ENCODE measurements at regions not wholly inside any gene's neighbourhood (a gene's known extent, or its start where the extent isn't known, plus 50 kb on each side); places are given as distances from the start of the nearest gene placed in this dataset.

DNA sequence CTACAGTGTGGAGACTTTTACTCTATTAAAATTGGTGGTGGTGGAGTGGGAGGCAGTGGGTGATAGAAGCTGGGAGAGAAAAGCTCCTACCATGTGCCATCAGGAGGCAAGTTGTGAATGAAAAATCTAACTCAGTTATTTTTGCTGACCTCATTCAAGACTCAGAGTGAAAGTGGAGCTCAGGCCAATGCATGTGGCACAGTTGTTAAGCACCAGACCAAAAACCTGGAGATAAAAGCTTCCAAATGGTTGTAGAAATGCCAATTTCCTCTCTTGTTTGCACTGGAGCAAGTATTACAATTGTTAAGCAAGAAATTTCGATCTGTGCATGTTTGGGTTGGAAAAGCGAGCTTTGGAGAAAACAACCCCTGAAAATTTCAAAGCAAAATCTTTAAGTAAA, 81.5 kb upstream of the PRICKLE2 start:
- no peak for DNase-seq

DNA sequence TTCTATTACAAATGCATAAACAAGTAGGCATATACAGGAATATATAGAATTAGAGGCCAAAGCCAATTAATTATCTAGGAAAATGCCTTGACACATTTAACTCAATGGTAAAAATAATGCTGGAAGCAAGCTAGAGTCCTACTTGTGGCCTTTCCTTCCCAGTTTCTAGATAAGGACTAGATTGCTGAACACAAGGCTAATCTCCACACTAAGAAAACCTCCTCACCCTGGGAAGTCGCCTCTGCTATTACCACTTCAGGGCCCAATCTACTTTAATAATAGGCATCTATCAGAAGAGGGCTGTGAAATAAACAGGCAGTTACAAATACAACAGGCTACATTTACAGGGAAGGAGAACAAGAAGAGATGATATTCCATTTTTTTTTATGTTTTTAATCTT, 80.5 kb upstream of the PRICKLE2 start:
- DNase-seq = no peak

DNA sequence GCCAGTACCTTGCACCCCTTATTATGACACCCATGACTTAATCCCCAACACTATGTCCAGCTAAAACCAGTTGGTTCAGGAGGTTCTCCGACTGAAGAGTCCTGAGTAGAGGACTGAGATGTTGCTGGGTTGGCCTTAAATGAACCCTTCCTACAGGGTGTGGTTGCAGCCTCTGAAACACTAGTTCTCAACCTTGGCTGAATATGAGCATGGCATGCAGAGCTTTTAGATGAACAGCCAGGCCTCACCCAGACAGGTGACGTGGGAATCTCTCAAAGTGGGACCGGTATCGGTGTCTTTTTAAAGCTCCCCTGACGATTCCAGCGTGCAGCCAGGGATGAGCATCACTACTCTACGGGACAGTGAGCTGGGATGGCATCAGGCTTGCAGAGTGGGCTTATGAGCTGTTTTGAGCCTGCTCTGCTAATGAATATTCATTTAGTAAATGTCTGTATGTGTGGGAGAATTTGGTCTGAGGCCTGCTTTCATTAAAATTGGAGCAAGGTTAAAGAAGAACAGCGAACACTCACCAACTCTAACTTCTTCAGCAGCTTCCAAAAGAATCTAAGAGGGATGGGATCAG, 79.7 kb upstream of the PRICKLE2 start:
- no peak for DNase-seq

DNA sequence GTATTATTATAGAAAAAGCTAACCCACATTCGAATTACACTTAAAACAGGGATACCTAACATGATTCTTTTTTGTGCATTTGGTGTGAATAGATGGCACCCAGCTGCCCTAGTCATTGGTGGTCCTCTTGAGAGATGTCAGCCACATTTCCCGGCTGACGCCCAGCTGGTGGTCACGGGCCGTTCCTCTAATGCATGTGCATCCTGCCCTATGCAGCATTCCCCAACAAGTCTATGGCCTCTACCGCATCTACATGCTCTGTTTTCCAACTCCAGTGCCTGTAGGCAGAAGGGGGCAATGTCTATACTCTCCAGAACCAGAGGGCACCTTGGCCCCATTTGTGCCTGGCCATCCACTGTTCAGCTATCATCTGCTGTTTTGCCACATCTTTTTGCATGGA, 78.6 kb upstream of the PRICKLE2 start:
- DNase-seq = no peak

DNA sequence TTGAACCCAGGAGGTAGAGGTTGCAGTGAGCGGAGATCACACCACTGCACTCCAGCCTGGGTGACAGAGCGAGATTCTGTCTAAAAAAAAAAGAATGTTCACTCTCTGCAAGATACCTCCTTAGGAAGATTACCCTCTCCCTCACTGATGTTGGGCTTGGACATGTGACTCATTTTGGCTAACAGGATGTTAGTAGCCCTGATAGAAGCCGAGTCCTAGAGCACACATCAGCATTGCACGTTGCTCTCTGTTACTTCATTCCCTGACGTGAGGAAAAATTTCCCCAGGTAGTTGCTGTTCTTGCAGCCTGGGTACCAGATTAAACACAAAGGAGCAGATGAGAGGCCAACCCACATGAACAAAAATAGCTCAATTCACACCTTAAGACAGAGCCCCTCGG, 78.1 kb upstream of the PRICKLE2 start:
- DNase-seq = no peak

DNA sequence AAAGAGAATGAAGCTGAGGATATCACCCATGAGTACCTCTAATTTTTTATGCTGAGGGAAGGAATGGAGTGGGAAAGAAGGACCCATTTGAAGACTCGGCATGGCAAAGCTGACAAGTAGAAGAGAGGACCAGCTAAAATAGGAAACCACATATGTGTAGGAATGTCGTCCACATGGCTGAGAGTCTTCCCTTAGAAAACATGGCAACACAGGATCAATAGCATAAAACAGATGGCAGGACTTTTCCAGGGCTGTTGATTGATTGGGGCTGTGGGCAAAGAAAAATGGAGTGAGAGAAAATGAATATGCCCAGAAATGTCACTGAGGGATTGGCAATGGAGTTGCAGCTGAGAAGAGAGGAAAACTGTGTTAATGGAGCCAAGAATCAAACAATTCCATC, 76.2 kb upstream of the PRICKLE2 start:
- no peak for DNase-seq

DNA sequence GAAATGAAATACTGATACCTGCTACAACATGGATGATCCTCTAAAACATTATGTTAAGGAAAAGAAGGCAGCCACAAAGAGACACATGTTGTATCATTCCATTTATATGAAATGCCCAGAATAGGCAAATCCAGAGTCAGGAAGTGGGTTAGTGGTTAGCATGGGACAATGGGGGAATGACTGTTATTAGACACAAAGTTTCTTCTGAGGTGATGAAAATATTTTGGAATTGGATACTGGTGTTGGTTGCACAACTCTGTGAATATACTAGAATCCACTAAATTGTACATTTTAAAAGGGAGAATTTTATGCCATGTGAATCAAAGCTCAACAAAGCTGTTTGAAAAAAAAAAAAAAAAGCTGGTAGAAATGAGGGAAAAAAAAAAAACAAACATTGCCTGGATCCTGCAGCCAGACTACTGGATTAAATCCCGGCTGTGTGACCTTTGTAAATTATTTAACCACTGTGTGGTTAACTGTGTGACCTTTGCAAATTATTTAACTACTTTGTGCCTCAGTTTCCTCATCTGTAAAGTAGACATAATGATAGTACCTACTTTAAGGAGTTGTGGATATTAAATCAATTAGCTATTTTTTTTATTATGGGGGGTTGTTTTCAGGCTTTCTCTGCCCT, 75.6 kb upstream of the PRICKLE2 start:
- peak; percentile 95 for DNase-seq

DNA sequence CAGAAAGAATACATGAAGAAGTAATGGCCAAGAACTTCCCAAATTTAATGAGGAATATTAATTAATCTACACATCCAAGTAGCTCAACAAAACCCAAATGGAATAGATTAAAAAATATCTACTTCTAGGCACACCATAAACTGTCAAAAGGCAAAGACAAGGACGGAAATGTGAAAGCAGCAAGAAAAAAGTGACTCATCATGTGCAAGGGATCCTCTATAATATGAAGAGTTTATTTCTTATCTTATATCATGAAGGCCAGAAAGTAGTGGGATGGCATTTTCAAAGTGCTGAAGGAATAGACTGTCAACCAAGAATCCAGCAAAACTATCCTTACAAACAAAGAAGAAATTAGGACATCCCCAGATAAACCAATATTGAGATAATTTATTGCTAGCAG, 73.9 kb upstream of the PRICKLE2 start:
- no peak for DNase-seq

DNA sequence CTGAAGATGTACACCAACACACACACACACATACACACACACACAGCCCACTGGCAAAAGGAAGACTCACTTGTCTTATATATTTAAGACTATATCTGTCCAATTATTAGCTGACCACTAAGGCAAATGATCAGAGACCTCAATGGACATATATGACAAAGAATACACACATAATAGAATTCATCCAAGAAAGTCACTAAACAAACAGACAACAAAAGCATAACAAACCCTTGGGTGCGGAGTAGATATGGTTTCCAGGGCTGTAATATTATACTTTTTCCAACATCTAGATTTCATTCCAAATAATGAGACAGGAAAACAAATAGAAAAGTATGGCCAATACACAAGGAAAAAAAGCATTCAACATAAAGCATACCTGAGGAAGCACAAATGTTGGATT, 72.3 kb upstream of the PRICKLE2 start:
- DNase-seq = no peak

DNA sequence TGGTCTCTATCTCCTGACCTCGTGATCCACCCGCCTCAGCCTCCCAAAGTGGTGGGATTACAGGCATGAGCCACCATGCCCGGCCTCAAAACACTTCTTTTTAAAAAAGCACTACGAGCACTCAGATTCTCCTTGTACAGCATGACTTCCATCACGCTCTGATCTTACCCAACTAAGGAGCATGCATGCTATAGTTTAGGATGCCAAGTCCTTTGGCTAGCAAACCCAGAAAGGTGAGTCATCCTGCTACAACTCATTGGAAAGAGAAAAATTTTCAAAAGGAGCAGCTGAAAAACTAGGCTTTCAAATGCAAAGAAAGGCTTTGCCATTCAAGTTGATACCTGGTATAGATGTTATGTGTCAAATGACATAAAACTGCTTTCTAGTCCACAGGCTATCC, 70.3 kb upstream of the PRICKLE2 start:
- peak; percentile 85 for DNase-seq

DNA sequence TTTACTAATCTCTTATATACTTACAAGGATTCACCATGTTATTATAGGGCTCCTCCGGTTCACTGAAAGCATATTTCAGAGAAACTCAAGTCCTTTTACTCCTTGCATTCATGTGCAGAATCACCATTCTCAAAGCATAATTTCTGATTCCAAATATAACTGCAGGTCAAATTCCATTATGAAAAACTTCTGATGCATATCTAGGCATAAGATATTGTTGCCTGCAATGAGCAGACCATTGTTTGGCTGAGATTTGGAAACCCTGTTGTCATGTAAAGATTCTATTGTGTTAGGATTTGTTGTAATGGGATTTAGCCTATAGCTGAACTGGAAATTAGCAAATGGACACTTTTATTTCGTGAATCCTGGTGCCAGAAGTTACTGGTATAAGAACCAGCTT, 69.5 kb upstream of the PRICKLE2 start:
- no peak for DNase-seq

DNA sequence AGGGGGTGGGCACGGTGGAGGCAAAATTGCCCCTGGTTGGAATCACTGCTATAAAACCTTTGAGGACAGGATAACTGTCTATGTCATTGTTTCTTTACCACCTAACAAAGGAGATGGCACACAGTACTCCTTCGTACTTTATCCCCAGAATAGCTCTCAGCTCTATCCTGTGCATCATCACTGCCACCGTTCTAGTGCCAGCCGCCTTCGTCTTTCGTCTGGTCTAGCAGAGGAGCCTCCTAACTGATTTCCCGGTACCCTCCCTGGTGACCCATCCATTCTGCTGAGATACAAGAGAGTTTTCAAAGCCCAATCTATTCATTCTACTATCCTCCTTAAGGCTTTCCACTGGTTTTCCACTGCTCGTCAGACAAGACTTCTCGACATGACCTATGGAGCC, 67.9 kb upstream of the PRICKLE2 start:
- DNase-seq = no peak

DNA sequence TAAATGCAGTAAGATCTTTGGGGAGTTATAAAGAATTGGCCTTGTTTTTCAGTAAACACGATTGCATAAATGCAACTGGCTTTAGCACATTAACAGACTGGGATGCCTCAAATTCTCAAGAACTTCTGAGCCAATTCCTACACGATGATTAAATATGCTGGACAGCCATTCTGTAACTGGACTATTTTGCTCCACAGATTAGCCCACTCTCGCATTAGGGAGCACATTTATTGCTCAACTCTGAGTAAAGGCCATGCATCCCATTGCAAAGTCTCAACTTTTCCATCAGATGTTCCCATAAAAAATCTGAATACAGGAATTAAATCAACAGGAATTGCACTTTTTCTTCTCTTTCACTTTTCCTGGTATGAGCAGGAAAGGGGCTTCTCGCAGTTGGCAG, 66.7 kb upstream of the PRICKLE2 start:
- peak; percentile 77 for DNase-seq

DNA sequence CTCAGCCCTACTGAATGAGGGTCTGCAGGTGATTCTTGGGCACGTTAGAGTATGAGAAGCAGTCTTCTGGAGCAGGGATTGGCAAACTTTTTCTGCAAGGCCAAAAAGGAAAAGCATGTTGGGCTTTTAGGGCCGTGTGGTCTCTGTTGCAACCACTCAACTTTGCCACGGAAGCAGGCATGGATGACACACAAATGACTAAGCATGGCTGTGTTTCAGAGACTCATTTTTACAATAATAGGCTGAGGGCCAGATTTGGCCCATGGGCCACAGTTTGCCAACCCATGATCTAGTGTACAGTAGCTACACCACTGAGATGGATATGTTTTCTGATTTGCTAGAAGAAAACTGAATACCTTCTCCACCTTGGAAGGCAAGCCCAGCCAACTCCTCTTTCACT, 66.1 kb upstream of the PRICKLE2 start:
- peak; percentile 92 for DNase-seq

DNA sequence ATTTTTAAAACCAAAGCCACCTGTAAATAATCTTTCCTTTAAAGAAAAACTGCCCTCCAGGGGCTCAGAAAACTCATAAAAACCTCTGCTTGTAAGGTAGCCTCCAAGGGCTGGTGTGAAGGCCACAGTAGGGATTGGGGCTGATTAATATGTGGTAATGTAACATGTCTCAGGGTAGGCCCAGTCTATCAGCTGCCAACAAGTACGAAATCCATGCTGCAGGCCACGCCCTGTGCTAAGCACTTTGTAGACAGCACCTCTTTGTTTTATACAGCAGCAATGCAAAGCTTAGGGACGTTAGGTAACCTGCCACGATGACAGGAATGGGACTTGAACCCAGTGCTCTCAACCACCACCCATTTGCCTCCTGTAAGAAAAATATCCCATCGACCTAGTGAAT, 65.6 kb upstream of the PRICKLE2 start:
- no peak for DNase-seq

DNA sequence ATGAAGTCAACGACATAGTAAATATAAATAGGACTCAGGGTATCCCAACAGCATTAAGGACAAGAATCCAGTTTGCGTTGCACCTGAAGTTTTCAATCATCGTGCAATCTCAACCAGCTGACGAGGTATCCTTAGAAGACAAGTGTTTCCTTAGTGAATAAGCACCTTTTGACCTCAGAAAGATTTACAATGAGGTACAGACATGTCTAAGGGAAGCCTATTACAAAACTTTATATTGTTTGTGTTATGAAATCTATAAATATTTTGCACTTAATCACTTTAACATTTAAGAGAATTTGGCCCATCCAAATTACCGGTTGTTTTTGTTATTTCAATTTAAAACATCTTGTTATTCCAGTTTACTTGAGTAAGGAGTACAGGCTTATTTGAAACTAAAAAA, 64.9 kb upstream of the PRICKLE2 start:
- DNase-seq = no peak

DNA sequence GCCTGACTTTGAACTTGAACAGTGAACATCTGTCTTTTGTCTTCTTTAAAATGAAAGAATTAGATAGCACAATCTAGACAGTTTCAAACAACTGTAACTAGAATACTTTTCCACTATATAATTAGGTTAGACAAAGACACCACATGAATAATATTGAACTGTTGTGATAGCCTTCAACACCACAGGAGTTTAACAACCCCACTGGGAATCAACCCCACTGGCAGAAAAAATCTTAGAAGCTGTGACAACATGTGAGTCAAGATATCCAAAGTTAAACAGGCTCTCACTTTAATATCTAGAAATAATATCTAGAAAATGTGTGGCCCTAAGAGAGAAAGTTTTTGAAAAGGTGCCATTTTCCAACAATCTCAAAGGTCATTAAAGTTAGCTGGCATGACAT, 64.4 kb upstream of the PRICKLE2 start:
- no peak for DNase-seq

DNA sequence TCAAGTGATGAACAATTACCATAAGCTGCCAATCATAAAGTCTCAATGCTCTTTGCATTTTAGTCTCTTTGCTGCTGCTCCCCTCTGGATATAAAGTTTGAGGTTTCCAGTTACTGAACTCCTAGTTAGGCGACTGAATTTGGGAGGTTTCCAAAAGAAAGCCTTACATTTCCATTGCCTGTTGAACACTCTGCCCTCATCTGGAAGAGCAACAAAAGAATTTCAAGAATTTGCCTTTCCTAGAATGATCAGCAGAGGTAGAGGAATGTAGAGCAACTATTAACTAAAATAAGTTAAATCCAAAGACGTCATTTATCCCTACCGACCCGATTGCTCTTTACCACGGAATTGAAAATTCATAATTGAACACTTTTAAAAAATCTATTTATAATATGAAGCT, 53.4 kb upstream of the PRICKLE2 start:
- peak; percentile 81 for DNase-seq

DNA sequence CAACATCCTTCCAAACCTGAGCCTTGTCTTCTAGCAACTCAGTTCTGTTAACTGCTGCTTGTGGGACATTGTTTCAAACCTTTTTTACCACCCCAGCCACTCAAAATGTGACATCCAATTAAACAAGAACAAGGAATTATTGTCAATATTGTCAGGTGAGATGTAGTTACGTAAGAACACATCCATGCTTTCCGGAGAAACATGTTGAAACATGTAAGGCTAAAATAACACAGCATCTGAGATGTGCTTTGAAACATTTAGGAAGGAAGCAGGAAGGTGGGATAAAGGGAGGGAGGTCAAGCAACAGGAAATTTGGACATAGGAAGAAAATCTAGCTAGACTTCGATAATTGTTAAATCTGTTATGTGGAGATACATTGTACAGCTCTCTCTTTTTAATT, 50.9 kb upstream of the PRICKLE2 start:
- no peak for DNase-seq

All from fibroblast of skin of right quadriceps (primary cell).